Epithelial cell of proximal tubule (primary cell): ENCODE measurements at regions not wholly inside any gene's neighbourhood (a gene's known extent, or its start where the extent isn't known, plus 50 kb on each side); places are given as distances from the start of the nearest gene placed in this dataset.

ENCODE experiments used
- DNase-seq: peaks from one replicate; pipeline ENCODE4 v3.0.0-alpha.2; 2011; ENCODE audit warnings: low read depth
- H3K4me3 ChIP-seq: 2 replicates; pipeline ENCODE4 v1.5.1; 2011; ENCODE audit warnings: low read depth, mild to moderate bottlenecking, low read length
- CTCF ChIP-seq: conservative IDR thresholded peaks from 2 replicates; pipeline ENCODE4 v1.5.1; 2012; ENCODE audit warnings: low read depth, mild to moderate bottlenecking, low read length

DNA sequence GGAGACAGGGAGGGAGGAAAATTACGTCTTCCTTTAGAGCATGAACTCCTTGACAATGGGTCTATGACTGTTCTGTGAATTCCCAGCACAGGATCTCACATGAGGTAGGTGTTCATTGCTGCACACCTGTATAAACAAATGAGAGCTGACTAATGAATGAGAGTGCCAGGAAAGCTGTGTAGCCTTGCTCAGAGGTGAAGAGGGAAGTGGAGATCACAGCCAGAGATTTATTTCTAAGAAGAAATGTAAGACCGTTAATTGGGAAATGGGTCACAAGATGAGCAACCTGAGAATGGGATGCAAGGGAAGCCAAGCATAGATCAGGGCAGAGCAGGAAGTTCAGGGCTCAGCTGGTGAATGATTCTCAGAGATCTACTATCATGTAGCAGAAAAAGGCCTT is 295.1 kb downstream of the CDK5RAP2 start:
- no peak for TF ChIP-seq CTCF
- DNase-seq, result peak; percentile 94
- no peak overlapping the region for H3K4me3 ChIP-seq

DNA sequence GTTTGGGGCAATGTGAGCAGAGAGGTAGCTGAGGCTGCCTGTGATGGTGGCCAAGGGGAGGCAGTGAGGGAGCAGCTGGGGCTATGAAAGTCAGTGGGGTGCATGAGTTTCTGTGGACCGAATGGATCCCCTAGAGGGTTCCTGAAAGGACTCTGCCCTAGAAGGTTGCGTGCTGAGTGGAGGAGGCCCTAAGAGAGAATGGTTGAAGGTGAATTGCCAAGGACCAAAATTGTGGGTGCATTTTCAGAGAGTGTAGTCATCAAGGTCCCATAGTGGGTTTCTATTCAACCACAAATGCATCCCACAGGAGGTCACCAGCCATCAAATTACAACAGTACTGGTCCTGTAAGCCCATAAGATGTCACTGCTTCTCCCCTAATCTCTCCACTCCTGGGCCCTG is 298.3 kb downstream of the CDK5RAP2 start:
- no peak overlapping the region for H3K4me3 ChIP-seq
- no peak for DNase-seq
- no peak for TF ChIP-seq CTCF

GRCh38 chr9:120267929-120268328 is 312.0 kb downstream of the CDK5RAP2 start:
- no peak for TF ChIP-seq CTCF
- DNase-seq, result peak; percentile 19
- no peak overlapping the region for H3K4me3 ChIP-seq

- DNase-seq, result no peak
- H3K4me3 ChIP-seq, result no peak overlapping the region
- no peak for TF ChIP-seq CTCF
These were observed 314.2 kb downstream of the CDK5RAP2 start for GRCh38 chr9:120265791-120266190.

- DNase-seq, result no peak
- TF ChIP-seq CTCF, result no peak
- H3K4me3 ChIP-seq, result no peak overlapping the region
These were observed 315.4 kb downstream of the CDK5RAP2 start for GRCh38 chr9:120264528-120264927.

DNA sequence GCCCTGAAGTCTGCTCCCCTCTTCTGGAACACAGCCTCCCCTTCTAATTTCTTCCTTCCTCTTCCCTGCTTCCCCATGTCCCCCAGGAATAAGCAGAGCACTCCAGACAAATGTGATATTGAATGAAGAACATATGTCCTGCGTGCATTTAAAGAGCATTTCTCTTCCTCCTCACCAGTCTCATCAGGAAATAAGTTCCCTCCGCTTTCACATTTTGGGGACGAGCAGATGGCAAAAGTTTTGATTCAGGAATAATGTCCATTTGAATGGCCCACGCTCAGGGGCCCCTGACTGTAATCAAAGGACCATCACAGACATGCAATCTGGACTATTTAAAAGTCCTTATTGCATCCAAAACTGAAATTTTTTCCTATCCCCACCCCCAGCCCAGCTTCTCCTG is 316.1 kb downstream of the CDK5RAP2 start:
- TF ChIP-seq CTCF, result no peak
- DNase-seq, result no peak
- no peak overlapping the region for H3K4me3 ChIP-seq

DNA sequence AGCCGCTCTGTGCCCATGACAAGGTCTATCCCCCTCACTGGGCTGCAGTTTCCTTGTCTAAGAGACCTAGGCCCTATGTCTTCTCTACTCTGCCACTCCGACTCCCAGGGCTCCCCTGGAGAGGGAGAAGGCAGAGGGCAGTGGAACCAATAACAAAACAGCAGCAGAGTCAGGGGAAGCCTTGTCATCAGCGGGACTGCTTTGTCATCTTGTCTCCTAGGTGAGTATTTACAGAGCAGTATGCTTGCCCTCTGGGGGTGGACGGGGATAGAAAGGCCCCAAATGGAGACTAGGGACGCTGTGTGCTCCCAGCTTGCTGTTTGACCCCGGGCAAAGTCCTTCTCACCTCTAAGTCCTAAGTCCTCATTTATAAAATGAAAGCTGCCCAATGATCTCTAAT is 318.5 kb downstream of the CDK5RAP2 start:
- no peak for TF ChIP-seq CTCF

More for the DNA sequence above, 318.5 kb downstream of the CDK5RAP2 start:
- no peak for DNase-seq
- H3K4me3 ChIP-seq, result no peak overlapping the region
